Stomach (tissue), 8 donors: ENCODE measurements at regions not wholly inside any gene's neighbourhood (a gene's known extent, or its start where the extent isn't known, plus 50 kb on each side); places are given as distances from the start of the nearest gene placed in this dataset.
A peak's percentile ranks its signal among the peaks of the same experiment; 100 is the strongest.

Experiments
- DNase-seq, 2 donors: peaks; one replicate each; pipeline versions ENCODE4 v3.0.0 to v3.0.0-alpha.2; 2013 to 2019
- H3K27ac ChIP-seq, 5 donors: fragments of 200-600 bp in 4 of 5; sonication (generic) in 4 of 5; one replicate each; pipeline ENCODE4 v1.5.1; 2013 to 2019; ENCODE audit warnings: mild to moderate bottlenecking in 1 of 5, moderate library complexity in 1 of 5
- H3K27me3 ChIP-seq, 3 donors: fragments of 200-600 bp; sonication (generic); one replicate each; pipeline ENCODE4 v1.5.1; 2017 to 2019; ENCODE audit warnings: mixed run types in 1 of 3
- H3K36me3 ChIP-seq, 4 donors: fragments of 200-600 bp; sonication (generic); 1 replicate in 3 of 4; 2 replicates in 1 of 4; pipeline ENCODE4 v1.5.1; 2016 to 2019
- H3K4me1 ChIP-seq, 4 donors: fragments of 200-600 bp; sonication (generic); one replicate each; pipeline ENCODE4 v1.5.1; 2016 to 2019
- H3K4me3 ChIP-seq, 4 donors: fragments of 200-600 bp; sonication (generic) in 3 of 4; one replicate each; pipeline ENCODE4 v1.5.1; 2016 to 2019; ENCODE audit warnings: mild to moderate bottlenecking in 1 of 4
- H3K9me3 ChIP-seq, 4 donors: fragments of 200-600 bp; sonication (generic); one replicate each; pipeline ENCODE4 v1.5.1; 2016 to 2019
- CTCF ChIP-seq, 7 experiments: fragments of 450-650 bp in 4 of 7; fragments of 200-600 bp in 3 of 7; sonication (generic) in 3 of 7; IDR thresholded peaks; one replicate each; pipeline ENCODE4 v1.5.1; 2016 to 2019; ENCODE audit warnings: antibody characterized with exemption in 7 of 7, control low read depth in 2 of 7, mild to moderate bottlenecking in 1 of 7
- EP300 ChIP-seq: sonication (generic); formaldehyde crosslinking; IDR thresholded peaks from one replicate; pipeline ENCODE4 v1.6.1; 2017; ENCODE audit warnings: antibody characterized with exemption
- POLR2A ChIP-seq, 4 donors: fragments of 450-650 bp; IDR thresholded peaks; one replicate each; pipeline ENCODE4 v1.6.1; 2016; ENCODE audit warnings: antibody characterized with exemption in 4 of 4, control low read depth in 2 of 4, mild to moderate bottlenecking in 1 of 4, moderate library complexity in 1 of 4
- POLR2AphosphoS5 ChIP-seq, 3 donors: sonication (generic); formaldehyde crosslinking; IDR thresholded peaks; one replicate each; pipeline ENCODE4 v1.6.1; 2016; ENCODE audit warnings: antibody characterized with exemption in 3 of 3
- WGBS, 5 donors: extraction: QIAGEN DNeasy Blood & Tissue Kit in 3 of 5; methylation state at CpG; one replicate each; pipeline versions ENCODE4 v1.1.5 to v1.1.7; 2013 to 2018; 5-methylcytosine and 5-hydroxymethylcytosine counted together
- intact Hi-C: fragments of 100-400 bp; cut with DNase I; formaldehyde crosslinking; loops from one replicate; pipeline ENCODE4 v1.15.1; 2023; ENCODE audit warnings: low total_unique reads
- donor health status: healthy with polysubstance abuse.
- donor health status: Bipolar disorder and iron deficiency.
- donor health status: healthy.

- Histone ChIP-seq H3K4me3 (no peak overlapping the region), H3K36me3 (no peaks in the 10 kb centered on the region), H3K27ac (no peak overlapping the region), H3K4me1 (peaks cover 0 to 6% (median 0%) of the 10 kb centered on the region in 4 donors), H3K9me3 (no peaks in the 10 kb centered on the region), H3K27me3 (no peaks in the 10 kb centered on the region)
- intact Hi-C loops = no loop called here
- TF ChIP-seq EP300 = no peak
- TF ChIP-seq POLR2AphosphoS5 (IDR thresholded peaks at IDR 0.05) = no peak
- TF ChIP-seq CTCF (IDR thresholded peaks at IDR 0.05) = no peak
- TF ChIP-seq POLR2A (IDR thresholded peaks at IDR 0.05) = no peak
- no peak for DNase-seq
Measured at GRCh38 chr2:5519286-5519685, 172.9 kb upstream of the SOX11 start.

- 30 to 52% (median 45%) methylated on average over 7 of the region's 7 CpGs for whole genome bisulfite sequencing, 5 donors
- DNase-seq = peak in 1 of 2 donors; percentile 72
- Histone ChIP-seq H3K27ac (no peak overlapping the region), H3K9me3 (no peaks in the 10 kb centered on the region), H3K36me3 (no peaks in the 10 kb centered on the region), H3K4me1 (peaks cover 0 to 6% (median 0%) of the 10 kb centered on the region in 4 donors), H3K27me3 (no peaks in the 10 kb centered on the region), H3K4me3 (no peak overlapping the region)
- intact Hi-C loops = no loop called here
- TF ChIP-seq POLR2A (IDR thresholded peaks at IDR 0.05) (no peak), EP300 (no peak), CTCF (IDR thresholded peaks at IDR 0.05) (no peak), POLR2AphosphoS5 (IDR thresholded peaks at IDR 0.05) (no peak)
Measured at GRCh38 chr2:5520463-5520972, 171.7 kb upstream of the SOX11 start.

GRCh38 chr2:5521461-5521860 is 170.7 kb upstream of the SOX11 start:
- Histone ChIP-seq H3K4me1 (peaks cover 0 to 6% (median 0%) of the 10 kb centered on the region in 4 donors), H3K9me3 (no peaks in the 10 kb centered on the region), H3K27me3 (no peaks in the 10 kb centered on the region), H3K27ac (no peak overlapping the region), H3K4me3 (no peak overlapping the region), H3K36me3 (no peaks in the 10 kb centered on the region)
- WGBS, 5 donors = 51 to 66% (median 64%) methylated on average over 7 of the region's 7 CpGs
- TF ChIP-seq EP300 (no peak), POLR2A (IDR thresholded peaks at IDR 0.05) (no peak), POLR2AphosphoS5 (IDR thresholded peaks at IDR 0.05) (no peak), CTCF (IDR thresholded peaks at IDR 0.05) (no peak)
- intact Hi-C loops = no loop called here
- DNase-seq = no peak

- Histone ChIP-seq H3K4me3 (no peak overlapping the region), H3K9me3 (no peaks in the 10 kb centered on the region), H3K27me3 (no peaks in the 10 kb centered on the region), H3K27ac (no peak overlapping the region), H3K4me1 (peaks cover 0 to 6% (median 0%) of the 10 kb centered on the region in 4 donors), H3K36me3 (no peaks in the 10 kb centered on the region)
- 75 to 100% (median 89%) methylated on average over 1 of the region's 1 CpG for WGBS, 5 donors
- no peak for DNase-seq
- intact Hi-C loops = no loop called here
- no peak for TF ChIP-seq POLR2A (IDR thresholded peaks at IDR 0.05)
- TF ChIP-seq CTCF (IDR thresholded peaks at IDR 0.05) = no peak
- no peak for TF ChIP-seq POLR2AphosphoS5 (IDR thresholded peaks at IDR 0.05)
- TF ChIP-seq EP300 = no peak
Measured at GRCh38 chr2:5524551-5524950, 167.6 kb upstream of the SOX11 start.
